H1 (cell line): ENCODE measurements at regions not wholly inside any gene's neighbourhood (a gene's known extent, or its start where the extent isn't known, plus 50 kb on each side); places are given as distances from the start of the nearest gene placed in this dataset.

Experiments used
- CTCF ChIA-PET: fragments of 300-600 bp; sonication (Branson Sonifier 250); formaldehyde crosslinking; loops from one replicate; lab custom pipeline; 2021; ENCODE audit not compliant: partially characterized antibody; lab: Charles Lee
- POLR2A ChIA-PET: fragments of 300-600 bp; sonication (Branson Sonifier 250); formaldehyde crosslinking; loops from one replicate; lab custom pipeline; 2021; ENCODE audit warnings: inconsistent platforms; ENCODE audit not compliant: partially characterized antibody; lab: Charles Lee
- DNase-seq, 2 experiments: peaks; one replicate each; pipeline versions ENCODE4 v3.0.0 to v3.0.0-alpha.2; 2010 to 2022; ENCODE audit warnings: low spot score in 2 of 2, low read depth in 1 of 2, mixed read lengths in 1 of 2
- FAIRE-seq: peaks from 2 replicates; lab custom pipeline; 2011; peaks lifted over from hg19 to GRCh38; lab: Jason Lieb, UNC
- H2AFZ ChIP-seq: 2 replicates; pipeline ENCODE4 v1.8.1; 2012; ENCODE audit warnings: low read length, inconsistent platforms
- H2AK5ac ChIP-seq: 2 replicates; pipeline ENCODE4 v1.6.1; 2013; ENCODE audit warnings: low read depth, low read length
- H2BK120ac ChIP-seq: replicated peaks from 2 replicates; pipeline ENCODE3; 2013; ENCODE audit warnings: low read depth, low read length, inconsistent platforms
- H2BK12ac ChIP-seq: 2 replicates; pipeline ENCODE4 v1.6.1; 2013; ENCODE audit warnings: low read depth, low read length
- H2BK15ac ChIP-seq: 2 replicates; pipeline ENCODE4 v1.6.1; 2013; ENCODE audit warnings: low read length
- H2BK20ac ChIP-seq: 2 replicates; pipeline ENCODE4 v1.6.1; 2013; ENCODE audit warnings: low read length
- H2BK5ac ChIP-seq: 2 replicates; pipeline ENCODE4 v1.6.1; 2013; ENCODE audit warnings: low read depth, low read length
- H3K14ac ChIP-seq: 2 replicates; pipeline ENCODE4 v1.6.1; 2013; ENCODE audit warnings: inconsistent platforms; ENCODE audit not compliant: insufficient read length
- H3K18ac ChIP-seq: 2 replicates; pipeline ENCODE4 v1.6.1; 2013; ENCODE audit warnings: low read length; ENCODE audit errors: extremely low read depth
- H3K23ac ChIP-seq: 2 replicates; pipeline ENCODE4 v1.6.1; 2013; ENCODE audit warnings: inconsistent platforms; ENCODE audit not compliant: insufficient read length
- H3K23me2 ChIP-seq: 2 replicates; pipeline ENCODE4 v1.6.1; 2013; ENCODE audit warnings: low read depth, low read length
- H3K27ac ChIP-seq: 2 replicates; pipeline ENCODE4 v1.6.1; 2011; ENCODE audit warnings: low read depth, low read length, inconsistent platforms
- H3K27me3 ChIP-seq, 4 experiments: replicated peaks in 1 of 4; 1 replicate in 1 of 4; 2 replicates in 3 of 4; pipeline versions ENCODE4 v1.6.1 to v1.8.1; 2011 to 2013; ENCODE audit warnings: low read length in 3 of 4, mild to moderate bottlenecking in 3 of 4, inconsistent platforms in 2 of 4, mixed read lengths in 2 of 4, moderate library complexity in 1 of 4; ENCODE audit not compliant: control insufficient read depth in 3 of 4, insufficient read depth in 3 of 4; ENCODE audit errors: extremely low read depth in 1 of 4
- H3K36me3 ChIP-seq, 4 experiments: 2 replicates each; pipeline versions ENCODE4 v1.6.1 to v1.8.1; 2011 to 2013; ENCODE audit warnings: mild to moderate bottlenecking in 4 of 4, low read length in 3 of 4, moderate library complexity in 2 of 4, control low read depth in 1 of 4, inconsistent platforms in 1 of 4; ENCODE audit not compliant: insufficient read depth in 4 of 4, control insufficient read depth in 2 of 4
- H3K4ac ChIP-seq: replicated peaks from 2 replicates; pipeline ENCODE3; 2013; ENCODE audit warnings: low read length, low read depth, mixed read lengths, inconsistent platforms; ENCODE audit not compliant: insufficient read length
- H3K4me1 ChIP-seq, 4 experiments: replicated peaks in 1 of 4; 1 replicate in 1 of 4; 2 replicates in 3 of 4; pipeline versions ENCODE4 v1.6.1 to v1.8.1; 2011 to 2013; ENCODE audit warnings: low read length in 3 of 4, inconsistent platforms in 2 of 4, mixed read lengths in 1 of 4; ENCODE audit not compliant: insufficient read depth in 4 of 4, control insufficient read depth in 3 of 4
- H3K4me2 ChIP-seq, 2 experiments: 2 replicates each; pipeline versions ENCODE4 v1.6.1 to v1.8.1; 2011 to 2013; ENCODE audit warnings: low read depth in 2 of 2, low read length in 2 of 2, control low read depth in 1 of 2, inconsistent platforms in 1 of 2, mild to moderate bottlenecking in 1 of 2; ENCODE audit not compliant: insufficient read depth in 1 of 2
- H3K4me3 ChIP-seq, 4 experiments: fragments of 200-600, 300-600 bp in 1 of 4; sonication (generic), shearing (Covaris generic), sonication (Bioruptor Twin) in 1 of 4; 2 replicates each; pipeline versions ENCODE4 v1.5.1 to v1.8.1; 2011 to 2016; ENCODE audit warnings: low read length in 4 of 4, low read depth in 3 of 4, control low read depth in 2 of 4, inconsistent platforms in 2 of 4, mild to moderate bottlenecking in 2 of 4, mixed read lengths in 1 of 4, moderate library complexity in 1 of 4; ENCODE audit not compliant: insufficient read depth in 2 of 4; ENCODE audit errors: extremely low read depth in 1 of 4
- H3K56ac ChIP-seq: replicated peaks from 2 replicates; pipeline ENCODE3; 2013; ENCODE audit warnings: low read depth, mild to moderate bottlenecking, mixed read lengths, low read length, inconsistent platforms; ENCODE audit not compliant: insufficient read length
- H3K79me1 ChIP-seq: 2 replicates; pipeline ENCODE4 v1.6.1; 2013; ENCODE audit warnings: low read depth, low read length, control low read depth
- H3K79me2 ChIP-seq, 2 experiments: 2 replicates each; pipeline versions ENCODE4 v1.6.1 to v1.8.1; 2012 to 2013; ENCODE audit warnings: low read length in 2 of 2, mild to moderate bottlenecking in 2 of 2, inconsistent platforms in 1 of 2; ENCODE audit not compliant: insufficient read depth in 2 of 2, control insufficient read depth in 1 of 2
- H3K9ac ChIP-seq, 4 experiments: replicated peaks in 1 of 4; 1 replicate in 1 of 4; 2 replicates in 3 of 4; pipeline versions ENCODE4 v1.6.1 to v1.8.1; 2011 to 2013; ENCODE audit warnings: low read depth in 3 of 4, low read length in 3 of 4, control low read depth in 2 of 4, mild to moderate bottlenecking in 2 of 4, moderate library complexity in 2 of 4, inconsistent platforms in 1 of 4; ENCODE audit errors: extremely low read depth in 1 of 4
- H3K9me3 ChIP-seq, 2 experiments: 2 replicates each; pipeline versions ENCODE4 v1.6.1 to v1.8.1; 2012 to 2013; ENCODE audit warnings: mild to moderate bottlenecking in 2 of 2, moderate library complexity in 2 of 2, control low read depth in 1 of 2, inconsistent platforms in 1 of 2, low read depth in 1 of 2, low read length in 1 of 2, mixed read lengths in 1 of 2; ENCODE audit not compliant: insufficient read depth in 2 of 2
- H4K20me1 ChIP-seq, 2 experiments: replicated peaks in 1 of 2; 2 replicates each; pipeline versions ENCODE3 to v1.8.1; 2011 to 2013; ENCODE audit warnings: inconsistent platforms in 2 of 2, low read length in 2 of 2, mild to moderate bottlenecking in 1 of 2; ENCODE audit not compliant: insufficient read depth in 2 of 2, control insufficient read depth in 1 of 2
- H4K5ac ChIP-seq: 2 replicates; pipeline ENCODE4 v1.6.1; 2013; ENCODE audit warnings: low read length, low read depth, mixed read lengths, inconsistent platforms; ENCODE audit not compliant: insufficient read length
- H4K8ac ChIP-seq: 2 replicates; pipeline ENCODE4 v1.8.0; 2013; ENCODE audit warnings: mild to moderate bottlenecking, moderate library complexity, low read length, inconsistent platforms; ENCODE audit not compliant: insufficient read depth; ENCODE audit errors: extremely low read depth
- H4K91ac ChIP-seq: replicated peaks from 2 replicates; pipeline ENCODE3; 2013; ENCODE audit warnings: low read length, mixed read lengths, inconsistent platforms; ENCODE audit not compliant: insufficient read length
- JUND ChIP-seq: IDR thresholded peaks from 2 replicates; pipeline ENCODE4 v1.6.1; 2011; ENCODE audit warnings: mild to moderate bottlenecking, improper control_type of control experiment, low read length
- POLR2A ChIP-seq, 2 experiments: IDR thresholded peaks; 1 replicate in 1 of 2; 2 replicates in 1 of 2; pipeline ENCODE4 v1.6.1; 2011; ENCODE audit warnings: low read depth in 2 of 2, low read length in 2 of 2, mild to moderate bottlenecking in 2 of 2; ENCODE audit errors: control extremely low read depth in 1 of 2
- RAD21 ChIP-seq, 2 experiments: IDR thresholded peaks in 1 of 2; conservative IDR thresholded peaks in 1 of 2; 2 replicates each; pipeline ENCODE4 v1.6.1; 2011; ENCODE audit warnings: low read depth in 2 of 2, low read length in 2 of 2, improper control_type of control experiment in 1 of 2, inconsistent platforms in 1 of 2, mild to moderate bottlenecking in 1 of 2, moderate library complexity in 1 of 2
- WGBS, 2 experiments: shearing (Covaris generic) in 1 of 2; methylation state at CpG; one replicate each; pipeline versions ENCODE4 v1.1.6 to v1.1.7; 2013 to 2015; ENCODE audit warnings: low lambda C conversion rate in 2 of 2, mixed read lengths in 2 of 2, inconsistent platforms in 1 of 2, low coverage in 1 of 2, missing lambda C conversion rate in 1 of 2; ENCODE audit not compliant: insufficient replicate concordance in 2 of 2, insufficient coverage in 1 of 2, insufficient read length in 1 of 2; ENCODE audit errors: extremely low coverage in 1 of 2, missing lambda C conversion rate in 1 of 2; 5-methylcytosine and 5-hydroxymethylcytosine counted together

GRCh38 chr1:106651028-106651762 is 405.3 kb upstream of the PRMT6 start:
- H3K4me2 ChIP-seq: no peak overlapping the region
- H3K4me1 ChIP-seq: no peaks in the 10 kb centered on the region
- no peak overlapping the region for H3K18ac ChIP-seq
- H3K27me3 ChIP-seq: no peaks in the 10 kb centered on the region
- H3K9ac ChIP-seq: no peak overlapping the region
- H3K56ac ChIP-seq: no peak overlapping the region
- POLR2A ChIA-PET: no interaction called here
- DNase-seq: no peak
- H2BK20ac ChIP-seq: no peak overlapping the region
- H2BK12ac ChIP-seq: no peak overlapping the region
- no peaks in the 10 kb centered on the region for H3K9me3 ChIP-seq
- no peak overlapping the region for H4K5ac ChIP-seq
- CTCF ChIA-PET: interaction anchor here (0.6 kb wide), 1 partner anchor 146 kb away, joined by 4 read pairs; no protein-coding TSS in a partner anchor
- H3K23me2 ChIP-seq: no peaks in the 10 kb centered on the region
- H3K79me2 ChIP-seq: no peaks in the 10 kb centered on the region
- H3K23ac ChIP-seq: no peak overlapping the region
- H2BK120ac ChIP-seq: no peak overlapping the region
- H4K91ac ChIP-seq: no peak overlapping the region
- no peaks in the 10 kb centered on the region for H3K79me1 ChIP-seq
- no peak overlapping the region for H2BK5ac ChIP-seq
- 96% methylated on average over 4 of the region's 4 CpGs; no CpG with 5 or more reads in 1 of the 2 experiments for WGBS, 2 experiments
- H3K14ac ChIP-seq: no peak overlapping the region
- H4K8ac ChIP-seq: no peak overlapping the region
- no peak overlapping the region for H2AFZ ChIP-seq
- no peaks in the 10 kb centered on the region for H3K36me3 ChIP-seq
- H2BK15ac ChIP-seq: no peak overlapping the region
- TF ChIP-seq RAD21 (IDR thresholded peaks at IDR 0.05 in 1 of 2, conservative IDR thresholded peaks at IDR 0.05 in 1 of 2; ENCODE audit: low read depth in 2 of 2, low read length in 2 of 2) (peak; percentile 14 to 29; a peak in 3 of 4 replicates), POLR2A (IDR thresholded peaks at IDR 0.05; ENCODE audit: control extremely low read depth in 1 of 2, low read depth in 2 of 2, low read length in 2 of 2) (no peak), JUND (no peak)
- no peak overlapping the region for H2AK5ac ChIP-seq
- H4K20me1 ChIP-seq: no peaks in the 10 kb centered on the region
- FAIRE-seq: no peak
- H3K27ac ChIP-seq: no peak overlapping the region
- no peak overlapping the region for H3K4ac ChIP-seq
- no peak overlapping the region for H3K4me3 ChIP-seq
